T47D (cell line): ENCODE measurements at regions not wholly inside any gene's neighbourhood (a gene's known extent, or its start where the extent isn't known, plus 50 kb on each side); places are given as distances from the start of the nearest gene placed in this dataset.
"Not testable (repeated sequence)": the region's sequence is repeated elsewhere in the genome, so short reads cannot be mapped to it uniquely, and the experiment has no call there.

Source experiments
- DNase-seq, 2 experiments: peaks; one replicate each; pipeline versions ENCODE4 v3.0.0 to v3.0.0-alpha.2; 2011 to 2012; ENCODE audit warnings: low read depth in 1 of 2, low spot score in 1 of 2
- JUND ChIP-seq: IDR thresholded peaks from 2 replicates; pipeline ENCODE4 v1.6.1; 2012; ENCODE audit warnings: low read depth
- in situ Hi-C: cut with HindIII; loops from 2 replicates; pipeline ENCODE4 v1.10.0; 2016; ENCODE audit warnings: low sequenced_read_pairs, low pct_unique_long_range_greater_than_20kb

- DNase-seq: no peak
- TF ChIP-seq JUND: no peak
- in situ Hi-C loops: no loop called here
Measured at GRCh38 chr14:58899317-58899713, 261.6 kb downstream of the DACT1 start.

GRCh38 chr14:58901826-58902225 is 264.1 kb downstream of the DACT1 start:
- DNase-seq: no peak
- in situ Hi-C loops: no loop called here
- TF ChIP-seq JUND: no peak

- in situ Hi-C loops: no loop called here
- DNase-seq: no peak
- TF ChIP-seq JUND: no peak
Measured at GRCh38 chr14:58904776-58905175, 267.0 kb downstream of the DACT1 start.

- no peak for TF ChIP-seq JUND
- no peak for DNase-seq
- in situ Hi-C loops: no loop called here
Measured at GRCh38 chr14:58907803-58908202, 270.0 kb downstream of the DACT1 start.

- DNase-seq: no peak
- no peak for TF ChIP-seq JUND
- in situ Hi-C loops: no loop called here
Measured at GRCh38 chr14:58912287-58912686, 274.5 kb downstream of the DACT1 start.

GRCh38 chr14:58912799-58913432 is 275.2 kb downstream of the DACT1 start:
- in situ Hi-C loops: no loop called here
- no peak for TF ChIP-seq JUND
- no peak for DNase-seq

- in situ Hi-C loops: no loop called here
- no peak for DNase-seq
Measured at GRCh38 chr14:58914279-58914855, 274.1 kb upstream of the DAAM1 start.

GRCh38 chr14:58915646-58916045 is 272.8 kb upstream of the DAAM1 start:
- in situ Hi-C loops: no loop called here
- no peak for DNase-seq

More at GRCh38 chr14:58914279-58914855, 274.1 kb upstream of the DAAM1 start:
- TF ChIP-seq JUND: no peak

GRCh38 chr14:58918066-58918738 is 270.3 kb upstream of the DAAM1 start:
- no peak for DNase-seq
- in situ Hi-C loops: no loop called here
- no peak for TF ChIP-seq JUND

More at GRCh38 chr14:58915646-58916045, 272.8 kb upstream of the DAAM1 start:
- TF ChIP-seq JUND: no peak

- TF ChIP-seq JUND: no peak
- in situ Hi-C loops: no loop called here
- DNase-seq: no peak
Measured at GRCh38 chr14:58919217-58919616, 269.2 kb upstream of the DAAM1 start.

GRCh38 chr14:58920230-58920629 is 268.2 kb upstream of the DAAM1 start:
- in situ Hi-C loops: no loop called here
- DNase-seq: no peak
- TF ChIP-seq JUND: no peak

- in situ Hi-C loops, DNase-seq: not testable (repeated sequence)
Measured at GRCh38 chr14:58922201-58922940, 266.1 kb upstream of the DAAM1 start.
